ENCODE measurements at regions not wholly inside any gene's neighbourhood (a gene's known extent, or its start where the extent isn't known, plus 50 kb on each side); places are given as distances from the start of the nearest gene placed in this dataset.
"Not testable (repeated sequence)": the region's sequence is repeated elsewhere in the genome, so short reads cannot be mapped to it uniquely, and the experiment has no call there.

GRCh38 chr10:52483587-52483986 lies 169.5 kb downstream of the DKK1 start:
- no peak for DNase-seq

- no peak for DNase-seq
Observed at GRCh38 chr10:52484206-52485065, 170.4 kb downstream of the DKK1 start.

- DNase-seq, result no peak
Observed at GRCh38 chr10:52485462-52485861, 171.4 kb downstream of the DKK1 start.

- DNase-seq, result peak in 1 of 2 donors; percentile 25
Observed at GRCh38 chr10:52486840-52487611, 172.9 kb downstream of the DKK1 start.

GRCh38 chr10:52488606-52489485 lies 174.8 kb downstream of the DKK1 start:
- DNase-seq, result peak in 1 of 2 donors; percentile 66

GRCh38 chr10:52491246-52491995 lies 177.3 kb downstream of the DKK1 start:
- DNase-seq, result no peak

- no peak for DNase-seq
Observed at GRCh38 chr10:52499281-52499680, 185.2 kb downstream of the DKK1 start.

GRCh38 chr10:52500476-52500875 lies 186.4 kb downstream of the DKK1 start:
- no peak for DNase-seq

- no peak for DNase-seq
Observed at GRCh38 chr10:52502237-52502636, 188.2 kb downstream of the DKK1 start.

- not testable (repeated sequence) for DNase-seq
Observed at GRCh38 chr10:52505341-52505740, 191.3 kb downstream of the DKK1 start.

- no peak for DNase-seq
Observed at GRCh38 chr10:52514481-52514880, 200.4 kb downstream of the DKK1 start.

- DNase-seq, result no peak
Observed at GRCh38 chr10:52517012-52517411, 202.9 kb downstream of the DKK1 start.

- DNase-seq, result no peak
Observed at GRCh38 chr10:52523696-52524095, 209.6 kb downstream of the DKK1 start.

- no peak for DNase-seq
Observed at GRCh38 chr10:52525761-52526160, 211.7 kb downstream of the DKK1 start.

GRCh38 chr10:52526251-52526823 lies 212.3 kb downstream of the DKK1 start:
- DNase-seq, result no peak

GRCh38 chr10:52532650-52533290 lies 218.7 kb downstream of the DKK1 start:
- no peak for DNase-seq

- DNase-seq, result no peak
Observed at GRCh38 chr10:52533986-52534385, 219.9 kb downstream of the DKK1 start.

- no peak for DNase-seq
Observed at GRCh38 chr10:52539463-52539862, 225.4 kb downstream of the DKK1 start.

- no peak for DNase-seq
Observed at GRCh38 chr10:52540479-52540984, 226.5 kb downstream of the DKK1 start.

GRCh38 chr10:52541006-52541473 lies 227.0 kb downstream of the DKK1 start:
- DNase-seq, result no peak

GRCh38 chr10:52542906-52543305 lies 228.8 kb downstream of the DKK1 start:
- DNase-seq, result no peak
